H9 (cell line): ENCODE measurements at regions not wholly inside any gene's neighbourhood (a gene's known extent, or its start where the extent isn't known, plus 50 kb on each side); places are given as distances from the start of the nearest gene placed in this dataset.

Source experiments
- DNase-seq: peaks from one replicate; pipeline ENCODE4 v3.0.0-alpha.2; 2017
- H2AFZ ChIP-seq: one replicate; pipeline ENCODE4 v1.6.1; 2013; ENCODE audit warnings: mild to moderate bottlenecking, low read length, control low read depth, moderate library complexity
- H2AK5ac ChIP-seq: 2 replicates; pipeline ENCODE4 v1.6.1; 2013; ENCODE audit warnings: low read length, control low read depth, mixed read lengths; ENCODE audit not compliant: insufficient read length
- H2BK120ac ChIP-seq: one replicate; pipeline ENCODE4 v1.6.1; 2013; ENCODE audit warnings: low read depth, mild to moderate bottlenecking, low read length, control low read depth, inconsistent platforms; ENCODE audit not compliant: poor library complexity, severe bottlenecking
- H2BK12ac ChIP-seq: 2 replicates; pipeline ENCODE4 v1.6.1; 2013; ENCODE audit warnings: low read length, control low read depth, mixed read lengths, low read depth; ENCODE audit not compliant: insufficient read length
- H2BK15ac ChIP-seq: 2 replicates; pipeline ENCODE4 v1.6.1; 2013; ENCODE audit warnings: low read depth, low read length, control low read depth
- H2BK20ac ChIP-seq: one replicate; pipeline ENCODE4 v1.6.1; 2013; ENCODE audit warnings: low read depth, mild to moderate bottlenecking, low read length, control low read depth, inconsistent platforms; ENCODE audit not compliant: poor library complexity, severe bottlenecking
- H2BK5ac ChIP-seq: 2 replicates; pipeline ENCODE4 v1.6.1; 2013; ENCODE audit warnings: low read length, control low read depth, mixed read lengths; ENCODE audit not compliant: insufficient read length
- H3K14ac ChIP-seq: 2 replicates; pipeline ENCODE4 v1.6.1; 2013; ENCODE audit warnings: low read length, control low read depth; ENCODE audit not compliant: insufficient read depth
- H3K18ac ChIP-seq: 2 replicates; pipeline ENCODE4 v1.6.1; 2013; ENCODE audit warnings: low read depth, mild to moderate bottlenecking, mixed read lengths, low read length, control low read depth; ENCODE audit not compliant: insufficient read length
- H3K23ac ChIP-seq: 2 replicates; pipeline ENCODE4 v1.6.1; 2013; ENCODE audit warnings: low read length, control low read depth, mixed read lengths, low read depth; ENCODE audit not compliant: insufficient read length
- H3K23me2 ChIP-seq: 2 replicates; pipeline ENCODE4 v1.6.1; 2013; ENCODE audit warnings: low read depth, mild to moderate bottlenecking, mixed read lengths, low read length, control low read depth; ENCODE audit not compliant: insufficient read length, poor library complexity, severe bottlenecking
- H3K27ac ChIP-seq: 2 replicates; pipeline ENCODE4 v1.5.1; 2013; ENCODE audit warnings: low read length, control low read depth, mixed read lengths, low read depth; ENCODE audit not compliant: insufficient read length
- H3K27me3 ChIP-seq: 2 replicates; pipeline ENCODE4 v1.6.1; 2013; ENCODE audit warnings: low read length, control low read depth, inconsistent platforms; ENCODE audit not compliant: insufficient read depth
- H3K4ac ChIP-seq: 2 replicates; pipeline ENCODE4 v1.6.1; 2013; ENCODE audit warnings: low read depth, mild to moderate bottlenecking, control low read depth, inconsistent platforms, low read length, moderate library complexity
- H3K4me1 ChIP-seq: 2 replicates; pipeline ENCODE4 v1.6.1; 2013; ENCODE audit warnings: low read length, control low read depth, inconsistent platforms; ENCODE audit not compliant: insufficient read depth
- H3K4me2 ChIP-seq: 2 replicates; pipeline ENCODE4 v1.6.1; 2013; ENCODE audit warnings: low read length, control low read depth, mixed read lengths; ENCODE audit not compliant: insufficient read length, insufficient read depth
- H3K56ac ChIP-seq: 2 replicates; pipeline ENCODE4 v1.6.1; 2013; ENCODE audit warnings: low read depth, mild to moderate bottlenecking, mixed read lengths, low read length, control low read depth; ENCODE audit not compliant: insufficient read length
- H3K79me1 ChIP-seq: 2 replicates; pipeline ENCODE4 v1.6.1; 2013; ENCODE audit warnings: low read depth, mild to moderate bottlenecking, moderate library complexity, low read length, control low read depth, inconsistent platforms; ENCODE audit not compliant: insufficient read depth, poor library complexity, severe bottlenecking
- H3K79me2 ChIP-seq: 2 replicates; pipeline ENCODE4 v1.6.1; 2013; ENCODE audit warnings: low read length, control low read depth, inconsistent platforms; ENCODE audit not compliant: insufficient read depth
- H3K9ac ChIP-seq: 2 replicates; pipeline ENCODE4 v1.6.1; 2013; ENCODE audit warnings: low read length, control low read depth, mixed read lengths; ENCODE audit not compliant: insufficient read length; ENCODE audit errors: extremely low read depth
- H3K9me3 ChIP-seq: one replicate; pipeline ENCODE4 v1.6.1; 2013; ENCODE audit warnings: low read depth, low read length, inconsistent platforms; ENCODE audit not compliant: control insufficient read depth
- H3T11ph ChIP-seq: one replicate; pipeline ENCODE4 v1.6.1; 2013; ENCODE audit warnings: mild to moderate bottlenecking, low read length, control low read depth, inconsistent platforms
- H4K20me1 ChIP-seq: one replicate; pipeline ENCODE4 v1.6.1; 2013; ENCODE audit not compliant: control insufficient read depth, insufficient read length, insufficient read depth
- H4K5ac ChIP-seq: 2 replicates; pipeline ENCODE4 v1.6.1; 2013; ENCODE audit warnings: low read depth, mild to moderate bottlenecking, mixed read lengths, low read length, control low read depth; ENCODE audit not compliant: insufficient read length
- H4K8ac ChIP-seq: replicated peaks from 2 replicates; pipeline ENCODE4 v1.6.1; 2013; ENCODE audit warnings: low read length, control low read depth, mixed read lengths, low read depth; ENCODE audit not compliant: insufficient read length
- H4K91ac ChIP-seq: 2 replicates; pipeline ENCODE4 v1.6.1; 2013; ENCODE audit warnings: low read depth, mild to moderate bottlenecking, moderate library complexity, mixed read lengths, low read length, control low read depth; ENCODE audit not compliant: insufficient read length
- H3K27ac Mint-ChIP-seq, 3 experiments: 2 replicates in 2 of 3; 3 replicates in 1 of 3; pipeline ENCODE4 v1.8.0; 2020 to 2021; ENCODE audit warnings: mixed read lengths in 3 of 3, mild to moderate bottlenecking in 1 of 3, moderate library complexity in 1 of 3
- H3K27me3 Mint-ChIP-seq: 2 replicates; pipeline ENCODE4 v1.8.0; 2021; ENCODE audit warnings: low read depth, mild to moderate bottlenecking, moderate library complexity, mixed read lengths
- H3K36me3 Mint-ChIP-seq, 3 experiments: 2 replicates in 2 of 3; 3 replicates in 1 of 3; pipeline ENCODE4 v1.8.0; 2020 to 2021; ENCODE audit warnings: low read depth in 3 of 3, mixed read lengths in 3 of 3; ENCODE audit not compliant: insufficient read depth in 1 of 3
- H3K4me1 Mint-ChIP-seq, 2 experiments: 2 replicates each; pipeline ENCODE4 v1.8.0; 2020; ENCODE audit warnings: mixed read lengths in 2 of 2
- H3K4me3 Mint-ChIP-seq, 2 experiments: 2 replicates in 1 of 2; 3 replicates in 1 of 2; pipeline ENCODE4 v1.8.0; 2020 to 2021; ENCODE audit warnings: mild to moderate bottlenecking in 2 of 2, mixed read lengths in 2 of 2, moderate library complexity in 1 of 2
- H3K9me3 Mint-ChIP-seq, 2 experiments: 2 replicates in 1 of 2; 3 replicates in 1 of 2; pipeline ENCODE4 v1.8.0; 2020; ENCODE audit warnings: mild to moderate bottlenecking in 2 of 2, mixed read lengths in 2 of 2, moderate library complexity in 1 of 2
- CTCF ChIP-seq: fragments of 200-600 bp; sonication (generic); conservative IDR thresholded peaks from 3 replicates; pipeline ENCODE4 v1.8.0; 2021; ENCODE audit warnings: antibody characterized with exemption, mild to moderate bottlenecking
- WGBS: extraction: QIAGEN DNeasy Blood & Tissue Kit; methylation state at CpG from one replicate; pipeline ENCODE4 v1.1.7; 2013; ENCODE audit warnings: missing lambda C conversion rate, low lambda C conversion rate, mixed read lengths; ENCODE audit not compliant: insufficient read length; ENCODE audit errors: extremely low coverage; 5-methylcytosine and 5-hydroxymethylcytosine counted together

GRCh38 chr1:230517786-230518185 lies 91.7 kb upstream of the PGBD5 start:
- H3K9me3 Mint-ChIP-seq = peaks cover 5 to 6% of the 10 kb centered on the region in 2 experiments; a peak in 3 of 5 replicates
- Histone ChIP-seq H3K27me3 (no peaks in the 10 kb centered on the region), H3K9me3 (no peaks in the 10 kb centered on the region), H3K27ac (no peak overlapping the region), H3K14ac (0 out of 2 replicates have a peak overlapping the region, but pooled peaks have one; percentile 21), H4K8ac (no peak overlapping the region), H2BK12ac (no peak overlapping the region), H4K91ac (no peak overlapping the region), H4K20me1 (no peaks in the 10 kb centered on the region), H2BK5ac (no peak overlapping the region), H3K18ac (peak overlapping the region; percentile 3), H3K4ac (no peak overlapping the region), H3K4me1 (peaks cover 9% of the 10 kb centered on the region; the same call in 1 of the 2 replicates), H2BK20ac (no peak overlapping the region), H3K79me1 (no peaks in the 10 kb centered on the region), H2BK120ac (no peak overlapping the region), H2AK5ac (no peak overlapping the region), H3K4me2 (no peak overlapping the region), H3K56ac (no peak overlapping the region), H3T11ph (no peak overlapping the region), H3K79me2 (no peaks in the 10 kb centered on the region), H2AFZ (no peak overlapping the region), H3K23ac (no peak overlapping the region), H2BK15ac (no peak overlapping the region), H4K5ac (no peak overlapping the region), H3K23me2 (no peaks in the 10 kb centered on the region), H3K9ac (no peak overlapping the region)
- WGBS = no CpG with 5 or more reads among the region's 2 CpGs
- peaks cover 0 to 4% (median 0%) of the 10 kb centered on the region in 3 experiments; a peak in 3 of 7 replicates for H3K36me3 Mint-ChIP-seq
- peaks cover 8% of the 10 kb centered on the region for H3K27me3 Mint-ChIP-seq
- H3K4me1 Mint-ChIP-seq = peaks cover 46 to 56% of the 10 kb centered on the region in 2 experiments
- DNase-seq = peak; percentile 41
- TF ChIP-seq CTCF = no peak
- H3K27ac Mint-ChIP-seq = peak overlapping the region in 1 of 3 experiments; percentile 66; a peak in 2 of 7 replicates
- 0 out of 5 replicates have a peak overlapping the region, but pooled peaks of 1 of the 2 experiments have one; percentile 14 for H3K4me3 Mint-ChIP-seq
